H9 (cell line): ENCODE measurements at regions not wholly inside any gene's neighbourhood (a gene's known extent, or its start where the extent isn't known, plus 50 kb on each side); places are given as distances from the start of the nearest gene placed in this dataset.

Experiments
- DNase-seq: peaks from one replicate; pipeline ENCODE4 v3.0.0-alpha.2; 2017
- H2AFZ ChIP-seq: one replicate; pipeline ENCODE4 v1.6.1; 2013; ENCODE audit warnings: mild to moderate bottlenecking, low read length, control low read depth, moderate library complexity
- H2AK5ac ChIP-seq: 2 replicates; pipeline ENCODE4 v1.6.1; 2013; ENCODE audit warnings: low read length, control low read depth, mixed read lengths; ENCODE audit not compliant: insufficient read length
- H2BK120ac ChIP-seq: one replicate; pipeline ENCODE4 v1.6.1; 2013; ENCODE audit warnings: low read depth, mild to moderate bottlenecking, low read length, control low read depth, inconsistent platforms; ENCODE audit not compliant: poor library complexity, severe bottlenecking
- H2BK12ac ChIP-seq: 2 replicates; pipeline ENCODE4 v1.6.1; 2013; ENCODE audit warnings: low read length, control low read depth, mixed read lengths, low read depth; ENCODE audit not compliant: insufficient read length
- H2BK15ac ChIP-seq: 2 replicates; pipeline ENCODE4 v1.6.1; 2013; ENCODE audit warnings: low read depth, low read length, control low read depth
- H2BK20ac ChIP-seq: one replicate; pipeline ENCODE4 v1.6.1; 2013; ENCODE audit warnings: low read depth, mild to moderate bottlenecking, low read length, control low read depth, inconsistent platforms; ENCODE audit not compliant: poor library complexity, severe bottlenecking
- H2BK5ac ChIP-seq: 2 replicates; pipeline ENCODE4 v1.6.1; 2013; ENCODE audit warnings: low read length, control low read depth, mixed read lengths; ENCODE audit not compliant: insufficient read length
- H3K14ac ChIP-seq: 2 replicates; pipeline ENCODE4 v1.6.1; 2013; ENCODE audit warnings: low read length, control low read depth; ENCODE audit not compliant: insufficient read depth
- H3K18ac ChIP-seq: 2 replicates; pipeline ENCODE4 v1.6.1; 2013; ENCODE audit warnings: low read depth, mild to moderate bottlenecking, mixed read lengths, low read length, control low read depth; ENCODE audit not compliant: insufficient read length
- H3K23ac ChIP-seq: 2 replicates; pipeline ENCODE4 v1.6.1; 2013; ENCODE audit warnings: low read length, control low read depth, mixed read lengths, low read depth; ENCODE audit not compliant: insufficient read length
- H3K23me2 ChIP-seq: 2 replicates; pipeline ENCODE4 v1.6.1; 2013; ENCODE audit warnings: low read depth, mild to moderate bottlenecking, mixed read lengths, low read length, control low read depth; ENCODE audit not compliant: insufficient read length, poor library complexity, severe bottlenecking
- H3K27ac ChIP-seq: 2 replicates; pipeline ENCODE4 v1.5.1; 2013; ENCODE audit warnings: low read length, control low read depth, mixed read lengths, low read depth; ENCODE audit not compliant: insufficient read length
- H3K27me3 ChIP-seq: 2 replicates; pipeline ENCODE4 v1.6.1; 2013; ENCODE audit warnings: low read length, control low read depth, inconsistent platforms; ENCODE audit not compliant: insufficient read depth
- H3K4ac ChIP-seq: 2 replicates; pipeline ENCODE4 v1.6.1; 2013; ENCODE audit warnings: low read depth, mild to moderate bottlenecking, control low read depth, inconsistent platforms, low read length, moderate library complexity
- H3K4me1 ChIP-seq: 2 replicates; pipeline ENCODE4 v1.6.1; 2013; ENCODE audit warnings: low read length, control low read depth, inconsistent platforms; ENCODE audit not compliant: insufficient read depth
- H3K4me2 ChIP-seq: 2 replicates; pipeline ENCODE4 v1.6.1; 2013; ENCODE audit warnings: low read length, control low read depth, mixed read lengths; ENCODE audit not compliant: insufficient read length, insufficient read depth
- H3K56ac ChIP-seq: 2 replicates; pipeline ENCODE4 v1.6.1; 2013; ENCODE audit warnings: low read depth, mild to moderate bottlenecking, mixed read lengths, low read length, control low read depth; ENCODE audit not compliant: insufficient read length
- H3K79me1 ChIP-seq: 2 replicates; pipeline ENCODE4 v1.6.1; 2013; ENCODE audit warnings: low read depth, mild to moderate bottlenecking, moderate library complexity, low read length, control low read depth, inconsistent platforms; ENCODE audit not compliant: insufficient read depth, poor library complexity, severe bottlenecking
- H3K79me2 ChIP-seq: 2 replicates; pipeline ENCODE4 v1.6.1; 2013; ENCODE audit warnings: low read length, control low read depth, inconsistent platforms; ENCODE audit not compliant: insufficient read depth
- H3K9ac ChIP-seq: 2 replicates; pipeline ENCODE4 v1.6.1; 2013; ENCODE audit warnings: low read length, control low read depth, mixed read lengths; ENCODE audit not compliant: insufficient read length; ENCODE audit errors: extremely low read depth
- H3K9me3 ChIP-seq: one replicate; pipeline ENCODE4 v1.6.1; 2013; ENCODE audit warnings: low read depth, low read length, inconsistent platforms; ENCODE audit not compliant: control insufficient read depth
- H3T11ph ChIP-seq: one replicate; pipeline ENCODE4 v1.6.1; 2013; ENCODE audit warnings: mild to moderate bottlenecking, low read length, control low read depth, inconsistent platforms
- H4K20me1 ChIP-seq: one replicate; pipeline ENCODE4 v1.6.1; 2013; ENCODE audit not compliant: control insufficient read depth, insufficient read length, insufficient read depth
- H4K5ac ChIP-seq: 2 replicates; pipeline ENCODE4 v1.6.1; 2013; ENCODE audit warnings: low read depth, mild to moderate bottlenecking, mixed read lengths, low read length, control low read depth; ENCODE audit not compliant: insufficient read length
- H4K8ac ChIP-seq: replicated peaks from 2 replicates; pipeline ENCODE4 v1.6.1; 2013; ENCODE audit warnings: low read length, control low read depth, mixed read lengths, low read depth; ENCODE audit not compliant: insufficient read length
- H4K91ac ChIP-seq: 2 replicates; pipeline ENCODE4 v1.6.1; 2013; ENCODE audit warnings: low read depth, mild to moderate bottlenecking, moderate library complexity, mixed read lengths, low read length, control low read depth; ENCODE audit not compliant: insufficient read length
- H3K27ac Mint-ChIP-seq, 3 experiments: 2 replicates in 2 of 3; 3 replicates in 1 of 3; pipeline ENCODE4 v1.8.0; 2020 to 2021; ENCODE audit warnings: mixed read lengths in 3 of 3, mild to moderate bottlenecking in 1 of 3, moderate library complexity in 1 of 3
- H3K27me3 Mint-ChIP-seq: 2 replicates; pipeline ENCODE4 v1.8.0; 2021; ENCODE audit warnings: low read depth, mild to moderate bottlenecking, moderate library complexity, mixed read lengths
- H3K36me3 Mint-ChIP-seq, 3 experiments: 2 replicates in 2 of 3; 3 replicates in 1 of 3; pipeline ENCODE4 v1.8.0; 2020 to 2021; ENCODE audit warnings: low read depth in 3 of 3, mixed read lengths in 3 of 3; ENCODE audit not compliant: insufficient read depth in 1 of 3
- H3K4me1 Mint-ChIP-seq, 2 experiments: 2 replicates each; pipeline ENCODE4 v1.8.0; 2020; ENCODE audit warnings: mixed read lengths in 2 of 2
- H3K4me3 Mint-ChIP-seq, 2 experiments: 2 replicates in 1 of 2; 3 replicates in 1 of 2; pipeline ENCODE4 v1.8.0; 2020 to 2021; ENCODE audit warnings: mild to moderate bottlenecking in 2 of 2, mixed read lengths in 2 of 2, moderate library complexity in 1 of 2
- H3K9me3 Mint-ChIP-seq, 2 experiments: 2 replicates in 1 of 2; 3 replicates in 1 of 2; pipeline ENCODE4 v1.8.0; 2020; ENCODE audit warnings: mild to moderate bottlenecking in 2 of 2, mixed read lengths in 2 of 2, moderate library complexity in 1 of 2
- WGBS: extraction: QIAGEN DNeasy Blood & Tissue Kit; methylation state at CpG from one replicate; pipeline ENCODE4 v1.1.7; 2013; ENCODE audit warnings: missing lambda C conversion rate, low lambda C conversion rate, mixed read lengths; ENCODE audit not compliant: insufficient read length; ENCODE audit errors: extremely low coverage; 5-methylcytosine and 5-hydroxymethylcytosine counted together
- TF ChIP-seq, protein P1 (sequence below): fragments of 200-600 bp; sonication (generic); conservative IDR thresholded peaks from 3 replicates; pipeline ENCODE4 v1.8.0; 2021; ENCODE audit warnings: antibody characterized with exemption, mild to moderate bottlenecking

DNA sequence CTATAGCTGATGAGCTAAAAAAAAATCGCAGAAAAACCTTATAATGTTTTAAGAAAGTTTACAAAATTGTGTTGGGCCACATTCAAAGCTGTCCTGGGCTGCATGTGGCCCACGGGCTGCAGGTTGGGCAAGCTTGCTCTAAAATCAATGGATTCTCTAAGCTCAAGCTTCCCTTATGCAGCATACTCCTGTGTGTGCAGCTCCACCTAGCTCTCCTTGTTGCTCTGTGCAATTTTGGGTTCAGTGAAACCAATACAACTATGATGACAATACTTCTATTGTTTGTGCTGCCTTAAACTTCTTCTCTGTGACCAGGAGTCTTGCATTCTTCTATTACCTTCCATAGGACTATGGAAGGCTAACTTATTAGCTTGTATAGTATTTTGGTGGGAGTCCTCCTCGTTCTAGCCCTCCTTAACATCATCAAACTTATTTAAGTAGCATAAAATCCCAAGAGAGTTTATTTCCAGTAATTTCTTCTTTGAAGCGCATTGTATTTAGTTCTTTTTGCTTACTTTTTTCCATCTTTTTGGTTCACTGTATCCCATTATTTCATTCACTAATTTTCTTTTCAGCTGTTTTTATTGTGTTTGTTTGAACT, 170.9 kb upstream of the SMIM30 start:
- Mint-ChIP-seq H3K27me3 (no peaks in the 10 kb centered on the region; the same call in 1 of the 2 replicates), H3K9me3 (no peaks in the 10 kb centered on the region), H3K27ac (no peak overlapping the region), H3K4me3 (no peak overlapping the region), H3K4me1 (0 out of 4 replicates have a peak, but pooled peaks cover 0 to 3% of the 10 kb centered on the region in 2 experiments), H3K36me3 (no peaks in the 10 kb centered on the region)
- H3K18ac ChIP-seq, result no peak overlapping the region
- H3K23me2 ChIP-seq, result no peaks in the 10 kb centered on the region
- WGBS, result no CpG with 5 or more reads among the region's 4 CpGs
- no peak overlapping the region for H2AFZ ChIP-seq
- H2BK5ac ChIP-seq, result no peak overlapping the region
- H3K4me2 ChIP-seq, result no peak overlapping the region
- H4K5ac ChIP-seq, result no peak overlapping the region
- DNase-seq, result no peak
- H3K9me3 ChIP-seq, result no peaks in the 10 kb centered on the region
- no peak overlapping the region for H3K4ac ChIP-seq
- no peaks in the 10 kb centered on the region for H4K20me1 ChIP-seq
- H2BK120ac ChIP-seq, result no peak overlapping the region
- no peaks in the 10 kb centered on the region for H3K27me3 ChIP-seq
- no peak overlapping the region for H3K27ac ChIP-seq
- H3K79me1 ChIP-seq, result no peaks in the 10 kb centered on the region
- H3K23ac ChIP-seq, result no peak overlapping the region
- H2AK5ac ChIP-seq, result no peak overlapping the region
- no peak overlapping the region for H3T11ph ChIP-seq
- H3K4me1 ChIP-seq, result no peaks in the 10 kb centered on the region
- TF ChIP-seq, protein P1, sequence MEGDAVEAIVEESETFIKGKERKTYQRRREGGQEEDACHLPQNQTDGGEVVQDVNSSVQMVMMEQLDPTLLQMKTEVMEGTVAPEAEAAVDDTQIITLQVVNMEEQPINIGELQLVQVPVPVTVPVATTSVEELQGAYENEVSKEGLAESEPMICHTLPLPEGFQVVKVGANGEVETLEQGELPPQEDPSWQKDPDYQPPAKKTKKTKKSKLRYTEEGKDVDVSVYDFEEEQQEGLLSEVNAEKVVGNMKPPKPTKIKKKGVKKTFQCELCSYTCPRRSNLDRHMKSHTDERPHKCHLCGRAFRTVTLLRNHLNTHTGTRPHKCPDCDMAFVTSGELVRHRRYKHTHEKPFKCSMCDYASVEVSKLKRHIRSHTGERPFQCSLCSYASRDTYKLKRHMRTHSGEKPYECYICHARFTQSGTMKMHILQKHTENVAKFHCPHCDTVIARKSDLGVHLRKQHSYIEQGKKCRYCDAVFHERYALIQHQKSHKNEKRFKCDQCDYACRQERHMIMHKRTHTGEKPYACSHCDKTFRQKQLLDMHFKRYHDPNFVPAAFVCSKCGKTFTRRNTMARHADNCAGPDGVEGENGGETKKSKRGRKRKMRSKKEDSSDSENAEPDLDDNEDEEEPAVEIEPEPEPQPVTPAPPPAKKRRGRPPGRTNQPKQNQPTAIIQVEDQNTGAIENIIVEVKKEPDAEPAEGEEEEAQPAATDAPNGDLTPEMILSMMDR, result peak; percentile 61
- H3K9ac ChIP-seq, result no peak overlapping the region
- H2BK15ac ChIP-seq, result no peak overlapping the region
- H3K56ac ChIP-seq, result no peak overlapping the region
- no peak overlapping the region for H3K14ac ChIP-seq
- no peak overlapping the region for H4K91ac ChIP-seq
- no peak overlapping the region for H4K8ac ChIP-seq
- no peak overlapping the region for H2BK12ac ChIP-seq
- no peaks in the 10 kb centered on the region for H3K79me2 ChIP-seq
- H2BK20ac ChIP-seq, result no peak overlapping the region
